PC-9 (cell line): ENCODE measurements at regions not wholly inside any gene's neighbourhood (a gene's known extent, or its start where the extent isn't known, plus 50 kb on each side); places are given as distances from the start of the nearest gene placed in this dataset.
"Not testable (repeated sequence)": the region's sequence is repeated elsewhere in the genome, so short reads cannot be mapped to it uniquely, and the experiment has no call there.

Experiments used
- BruUV-seq: library from RNA; stranded (reverse); fragments of 400-500 nt; replicated peaks from 2 replicates; lab custom pipeline; 2021; lab: Mats Ljungman, UMichigan
- CTCF ChIA-PET: fragments of 300-600 bp; sonication (Branson Sonifier 250); formaldehyde crosslinking; loops from one replicate; lab custom pipeline; 2022; ENCODE audit warnings: antibody characterized with exemption; lab: Charles Lee
- POLR2A ChIA-PET: fragments of 300-600 bp; sonication (Branson Sonifier 250); formaldehyde crosslinking; loops from one replicate; lab custom pipeline; 2022; ENCODE audit warnings: antibody characterized with exemption; ENCODE audit not compliant: unreplicated experiment; lab: Charles Lee
- DNase-seq, 2 experiments: peaks; one replicate each; pipeline versions ENCODE4 v3.0.0 to v3.0.0-alpha.2; 2015 to 2022; ENCODE audit warnings: mixed read lengths in 1 of 2
- H2AFZ ChIP-seq: fragments of 200-600 bp; sonication (generic); 2 replicates; pipeline ENCODE4 v1.8.1; 2017; ENCODE audit warnings: antibody characterized with exemption
- H3F3A ChIP-seq: fragments of 200-600 bp; sonication (generic); 2 replicates; pipeline ENCODE4 v1.8.1; 2017; ENCODE audit warnings: antibody characterized with exemption, mild to moderate bottlenecking, low read depth; ENCODE audit not compliant: insufficient read depth
- H3K27ac ChIP-seq: fragments of 200-600 bp; sonication (generic); 2 replicates; pipeline ENCODE4 v1.6.1; 2016; ENCODE audit warnings: mixed run types
- H3K27me3 ChIP-seq: fragments of 200-600 bp; sonication (generic); 2 replicates; pipeline ENCODE4 v1.6.1; 2016; ENCODE audit warnings: low read depth, mixed run types; ENCODE audit not compliant: insufficient read depth
- H3K36me3 ChIP-seq: fragments of 200-600 bp; sonication (generic); 2 replicates; pipeline ENCODE4 v1.6.1; 2016; ENCODE audit warnings: low read depth, mixed run types
- H3K4me1 ChIP-seq: fragments of 200-600 bp; sonication (generic); replicated peaks from 2 replicates; pipeline ENCODE4 v1.6.1; 2016; ENCODE audit warnings: mixed run types; ENCODE audit not compliant: insufficient read depth
- H3K4me2 ChIP-seq: fragments of 200-600 bp; sonication (generic); 2 replicates; pipeline ENCODE4 v1.6.1; 2017; ENCODE audit warnings: mixed run types
- H3K4me3 ChIP-seq: fragments of 200-600 bp; sonication (generic); 2 replicates; pipeline ENCODE4 v1.6.1; 2016; ENCODE audit warnings: mixed run types
- H3K79me2 ChIP-seq: fragments of 200-600 bp; sonication (generic); 2 replicates; pipeline ENCODE4 v1.6.1; 2017; ENCODE audit warnings: low read depth, mixed run types
- H3K9me2 ChIP-seq: fragments of 200-600 bp; sonication (generic); 2 replicates; pipeline ENCODE4 v1.8.1; 2017; ENCODE audit warnings: mild to moderate bottlenecking; ENCODE audit not compliant: insufficient read depth
- H3K9me3 ChIP-seq: fragments of 200-600 bp; sonication (generic); 2 replicates; pipeline ENCODE4 v1.8.1; 2016; ENCODE audit warnings: low read depth; ENCODE audit not compliant: insufficient read depth
- H4K20me1 ChIP-seq: fragments of 200-600 bp; sonication (generic); 2 replicates; pipeline ENCODE4 v1.8.1; 2017; ENCODE audit not compliant: insufficient read depth
- EZH2 ChIP-seq: fragments of 200-600 bp; sonication (generic); IDR thresholded peaks from 2 replicates; pipeline ENCODE4 v1.8.0; 2017; ENCODE audit warnings: antibody characterized with exemption, low read depth
- intact Hi-C: fragments of 100-400 bp; cut with micrococcal nuclease; formaldehyde crosslinking; loops from one replicate; pipeline ENCODE4 v1.10.0; 2022; ENCODE audit not compliant: unreplicated experiment
- TF ChIP-seq, protein P1 (sequence below): fragments of 200-600 bp; sonication (generic); conservative IDR thresholded peaks from 2 replicates; pipeline ENCODE4 v1.6.1; 2017; ENCODE audit warnings: mixed run types, antibody characterized with exemption, mild to moderate bottlenecking, moderate library complexity

DNA sequence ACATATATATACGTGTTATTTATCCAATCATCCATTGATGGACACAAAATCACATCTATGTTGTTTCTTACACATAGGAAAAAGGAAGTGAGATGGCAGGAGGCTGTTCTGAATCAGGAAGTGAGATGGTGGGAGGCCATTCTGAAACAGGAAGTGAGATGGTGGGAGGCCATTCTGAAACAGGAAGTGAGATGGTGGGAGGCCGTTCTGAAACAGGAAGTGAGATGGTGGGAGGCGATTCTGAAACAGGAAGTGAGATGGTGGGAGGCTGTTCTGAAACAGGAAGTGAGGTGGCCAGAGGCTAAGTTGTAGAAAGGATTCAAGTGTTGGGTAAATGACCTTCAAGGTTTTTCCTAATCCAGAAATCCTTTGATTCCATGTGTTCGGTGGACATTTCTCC is 921.5 kb downstream of the TYW1 start:
- Histone ChIP-seq H3K27ac (no peak overlapping the region), H3K4me2 (no peak overlapping the region), H3K9me2 (no peaks in the 10 kb centered on the region), H3K9me3 (no peaks in the 10 kb centered on the region), H3K36me3 (no peaks in the 10 kb centered on the region), H3K27me3 (no peaks in the 10 kb centered on the region), H3K4me3 (no peak overlapping the region), H3K4me1 (no peaks in the 10 kb centered on the region), H3F3A (no peaks in the 10 kb centered on the region), H4K20me1 (no peaks in the 10 kb centered on the region), H3K79me2 (no peaks in the 10 kb centered on the region), H2AFZ (no peak overlapping the region)
- CTCF ChIA-PET = no interaction called here
- intact Hi-C loops = no loop called here
- TF ChIP-seq EZH2 = no peak
- TF ChIP-seq, protein P1, sequence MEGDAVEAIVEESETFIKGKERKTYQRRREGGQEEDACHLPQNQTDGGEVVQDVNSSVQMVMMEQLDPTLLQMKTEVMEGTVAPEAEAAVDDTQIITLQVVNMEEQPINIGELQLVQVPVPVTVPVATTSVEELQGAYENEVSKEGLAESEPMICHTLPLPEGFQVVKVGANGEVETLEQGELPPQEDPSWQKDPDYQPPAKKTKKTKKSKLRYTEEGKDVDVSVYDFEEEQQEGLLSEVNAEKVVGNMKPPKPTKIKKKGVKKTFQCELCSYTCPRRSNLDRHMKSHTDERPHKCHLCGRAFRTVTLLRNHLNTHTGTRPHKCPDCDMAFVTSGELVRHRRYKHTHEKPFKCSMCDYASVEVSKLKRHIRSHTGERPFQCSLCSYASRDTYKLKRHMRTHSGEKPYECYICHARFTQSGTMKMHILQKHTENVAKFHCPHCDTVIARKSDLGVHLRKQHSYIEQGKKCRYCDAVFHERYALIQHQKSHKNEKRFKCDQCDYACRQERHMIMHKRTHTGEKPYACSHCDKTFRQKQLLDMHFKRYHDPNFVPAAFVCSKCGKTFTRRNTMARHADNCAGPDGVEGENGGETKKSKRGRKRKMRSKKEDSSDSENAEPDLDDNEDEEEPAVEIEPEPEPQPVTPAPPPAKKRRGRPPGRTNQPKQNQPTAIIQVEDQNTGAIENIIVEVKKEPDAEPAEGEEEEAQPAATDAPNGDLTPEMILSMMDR = no peak
- POLR2A ChIA-PET = no interaction called here
- no peak for DNase-seq
- BruUV-seq = no TSS peak

DNA sequence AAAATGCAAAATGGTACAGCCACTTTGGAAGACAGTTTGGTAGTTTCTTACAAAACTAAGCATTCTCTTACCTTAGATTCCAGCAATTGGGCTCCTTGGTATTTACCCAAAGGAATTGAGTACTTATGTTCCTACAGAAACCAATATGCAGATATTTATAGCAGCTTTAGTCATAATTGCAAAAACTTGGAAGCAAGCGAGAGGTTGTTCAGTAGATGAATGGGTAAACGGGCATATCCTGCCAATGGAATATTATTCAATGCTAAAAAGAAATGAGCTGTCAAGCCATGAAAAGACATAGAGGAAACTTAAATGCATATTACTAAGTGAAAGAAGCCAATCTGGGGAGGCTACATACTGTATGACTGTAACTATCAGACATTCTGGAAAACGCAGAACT is 926.7 kb downstream of the TYW1 start:
- Histone ChIP-seq H2AFZ (no peak overlapping the region), H3F3A (no peaks in the 10 kb centered on the region), H3K4me2 (no peak overlapping the region), H3K27me3 (no peaks in the 10 kb centered on the region), H4K20me1 (no peaks in the 10 kb centered on the region), H3K9me3 (no peaks in the 10 kb centered on the region), H3K36me3 (no peaks in the 10 kb centered on the region), H3K4me3 (no peak overlapping the region), H3K27ac (no peak overlapping the region), H3K79me2 (no peaks in the 10 kb centered on the region), H3K9me2 (no peaks in the 10 kb centered on the region), H3K4me1 (no peaks in the 10 kb centered on the region)
- intact Hi-C loops = no loop called here
- ChIA-PET POLR2A (no interaction called here), CTCF (no interaction called here)
- no TSS peak for BruUV-seq
- no peak for DNase-seq
- TF ChIP-seq EZH2 = no peak

DNA sequence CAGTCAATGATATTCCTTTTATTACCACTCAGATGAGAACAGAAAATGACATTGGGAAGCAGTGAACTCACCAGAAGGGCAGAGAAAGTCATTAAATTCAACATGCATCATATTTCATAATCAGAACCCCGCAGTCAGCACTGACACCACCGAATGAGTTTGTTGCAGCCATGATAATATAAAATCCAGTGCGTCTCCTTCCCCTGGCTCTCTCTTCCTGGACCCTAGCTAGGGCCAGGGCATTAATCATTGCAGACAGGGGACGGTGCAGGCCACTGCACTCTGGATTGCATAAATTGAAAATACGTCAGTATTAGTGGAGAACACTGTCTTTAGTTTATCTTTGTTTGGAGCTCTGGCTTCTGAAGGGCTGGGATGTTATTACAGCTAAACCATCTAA is 931.5 kb downstream of the TYW1 start:
- intact Hi-C loops = no loop called here
- Histone ChIP-seq H3F3A (no peaks in the 10 kb centered on the region), H3K4me3 (no peak overlapping the region), H3K79me2 (no peaks in the 10 kb centered on the region), H3K27me3 (no peaks in the 10 kb centered on the region), H3K9me3 (no peaks in the 10 kb centered on the region), H4K20me1 (no peaks in the 10 kb centered on the region), H3K4me1 (no peaks in the 10 kb centered on the region), H3K27ac (no peak overlapping the region), H3K36me3 (no peaks in the 10 kb centered on the region), H3K9me2 (no peaks in the 10 kb centered on the region), H3K4me2 (no peak overlapping the region), H2AFZ (no peak overlapping the region)
- DNase-seq = no peak
- POLR2A ChIA-PET = no interaction called here
- CTCF ChIA-PET = no interaction called here
- BruUV-seq = no TSS peak
- TF ChIP-seq, protein P1 = no peak
- no peak for TF ChIP-seq EZH2

DNA sequence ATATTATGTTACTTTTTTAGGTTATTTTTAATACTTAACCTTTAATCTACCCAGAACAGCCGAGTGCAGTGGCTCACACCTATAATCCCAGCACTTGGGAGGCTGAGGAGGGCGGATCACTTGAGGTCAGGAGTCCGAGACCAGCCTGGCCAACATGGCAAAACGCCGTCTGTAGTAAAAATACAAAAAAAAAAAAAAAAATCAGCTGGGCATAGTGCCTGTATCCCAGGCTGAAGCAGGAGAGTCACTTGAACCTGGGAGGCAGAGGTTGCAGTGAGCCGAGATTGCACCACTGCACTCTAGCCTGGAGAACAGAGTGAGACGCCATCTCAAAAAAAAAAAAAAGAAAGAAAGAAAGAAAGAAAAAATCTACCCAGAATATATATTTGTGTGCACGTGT is 939.8 kb downstream of the TYW1 start:
- H3K27me3 ChIP-seq, intact Hi-C loops, H3K36me3 ChIP-seq, H3K4me3 ChIP-seq, H3K79me2 ChIP-seq, H4K20me1 ChIP-seq, POLR2A ChIA-PET, H3K27ac ChIP-seq, H3F3A ChIP-seq, CTCF ChIA-PET, H3K9me2 ChIP-seq, H3K9me3 ChIP-seq, BruUV-seq, H3K4me2 ChIP-seq, H3K4me1 ChIP-seq, H2AFZ ChIP-seq, DNase-seq: not testable (repeated sequence)
